Testis (tissue), 2 donors: ENCODE measurements at regions not wholly inside any gene's neighbourhood (a gene's known extent, or its start where the extent isn't known, plus 50 kb on each side); places are given as distances from the start of the nearest gene placed in this dataset.

Source experiments
- POLR2A ChIP-seq: fragments of 450-650 bp; IDR thresholded peaks from one replicate; pipeline ENCODE4 v1.6.1; 2017; ENCODE audit warnings: antibody characterized with exemption, mild to moderate bottlenecking, moderate library complexity
- TF ChIP-seq, protein P1 (sequence below), 3 experiments: fragments of 450-650 bp in 2 of 3; fragments of 200-600 bp in 1 of 3; sonication (generic) in 1 of 3; IDR thresholded peaks; one replicate each; pipeline ENCODE4 v1.5.1; 2016 to 2019; ENCODE audit warnings: antibody characterized with exemption in 3 of 3, mild to moderate bottlenecking in 2 of 3, moderate library complexity in 1 of 3

DNA sequence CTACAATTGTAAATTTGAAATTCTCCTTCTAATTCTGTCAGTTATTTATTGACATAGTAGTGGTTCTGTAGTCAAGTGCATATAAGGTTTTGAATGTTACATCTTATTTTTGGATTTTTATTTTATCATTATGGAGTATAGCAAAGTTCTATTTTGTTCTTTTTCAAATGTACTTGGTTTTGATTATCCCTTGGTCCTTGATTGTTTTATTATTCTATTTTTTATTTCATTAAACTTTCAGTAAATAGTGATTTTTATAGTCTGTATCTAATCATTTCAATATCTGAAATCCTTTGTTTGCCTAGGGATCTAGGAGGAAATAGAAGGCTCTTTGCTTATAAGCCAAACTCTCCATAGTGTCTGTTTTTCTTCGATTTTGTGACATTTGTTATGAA lies 87.8 kb downstream of the HFE start:
- TF ChIP-seq, protein P1, sequence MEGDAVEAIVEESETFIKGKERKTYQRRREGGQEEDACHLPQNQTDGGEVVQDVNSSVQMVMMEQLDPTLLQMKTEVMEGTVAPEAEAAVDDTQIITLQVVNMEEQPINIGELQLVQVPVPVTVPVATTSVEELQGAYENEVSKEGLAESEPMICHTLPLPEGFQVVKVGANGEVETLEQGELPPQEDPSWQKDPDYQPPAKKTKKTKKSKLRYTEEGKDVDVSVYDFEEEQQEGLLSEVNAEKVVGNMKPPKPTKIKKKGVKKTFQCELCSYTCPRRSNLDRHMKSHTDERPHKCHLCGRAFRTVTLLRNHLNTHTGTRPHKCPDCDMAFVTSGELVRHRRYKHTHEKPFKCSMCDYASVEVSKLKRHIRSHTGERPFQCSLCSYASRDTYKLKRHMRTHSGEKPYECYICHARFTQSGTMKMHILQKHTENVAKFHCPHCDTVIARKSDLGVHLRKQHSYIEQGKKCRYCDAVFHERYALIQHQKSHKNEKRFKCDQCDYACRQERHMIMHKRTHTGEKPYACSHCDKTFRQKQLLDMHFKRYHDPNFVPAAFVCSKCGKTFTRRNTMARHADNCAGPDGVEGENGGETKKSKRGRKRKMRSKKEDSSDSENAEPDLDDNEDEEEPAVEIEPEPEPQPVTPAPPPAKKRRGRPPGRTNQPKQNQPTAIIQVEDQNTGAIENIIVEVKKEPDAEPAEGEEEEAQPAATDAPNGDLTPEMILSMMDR (IDR thresholded peaks at IDR 0.05): no peak
- TF ChIP-seq POLR2A: no peak
